ENCODE measurements at regions not wholly inside any gene's neighbourhood (a gene's known extent, or its start where the extent isn't known, plus 50 kb on each side); places are given as distances from the start of the nearest gene placed in this dataset.
A peak's percentile ranks its signal among the peaks of the same experiment; 100 is the strongest.

DNA sequence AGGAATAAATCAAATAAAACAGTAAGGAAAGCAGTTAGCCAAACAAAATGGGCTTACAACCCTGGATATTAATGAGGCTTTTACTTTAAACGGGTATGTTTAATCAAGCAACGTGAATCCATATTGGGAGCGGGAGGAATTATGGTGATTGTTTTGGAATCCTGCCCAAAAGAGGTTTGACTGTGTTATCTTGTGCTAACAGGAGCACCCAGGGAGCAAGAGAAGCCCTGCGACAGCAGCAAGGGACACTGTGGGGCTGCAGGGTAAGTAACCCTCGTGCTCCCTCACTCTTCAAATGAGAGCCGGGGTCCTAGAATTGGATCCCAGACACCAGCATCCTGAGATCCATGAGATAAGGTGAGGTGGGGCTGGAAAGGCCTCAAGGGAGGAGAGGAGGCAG is 72.6 kb upstream of the PGBD5 start:
- H3K36me3 ChIP-seq (ENCODE audit: low read depth, low read length) = no peaks in the 10 kb centered on the region
- H3K27ac ChIP-seq (ENCODE audit: low read length) = no peak overlapping the region
- H3K9ac ChIP-seq (ENCODE audit: low read length) = no peak overlapping the region
- H3K4me2 ChIP-seq (ENCODE audit: low read length) = no peak overlapping the region
- no peaks in the 10 kb centered on the region for H3K4me1 ChIP-seq (ENCODE audit: insufficient read depth, low read length)
- H3K27me3 ChIP-seq (ENCODE audit: low read length) = peaks cover 99% of the 10 kb centered on the region
- no peaks in the 10 kb centered on the region for H3F3A ChIP-seq (ENCODE audit: low read length, unreplicated experiment)
- ATAC-seq (no peak), DNase-seq (no peak)
- H3K79me2 ChIP-seq (ENCODE audit: low read length) = no peaks in the 10 kb centered on the region
- intact Hi-C loops (cut with micrococcal nuclease) = no loop called here
- TF ChIP-seq EZH2 (IDR thresholded peaks at IDR 0.05; ENCODE audit: low read length, unreplicated experiment) (peak; percentile 55), EZH2phosphoT487 (IDR thresholded peaks at IDR 0.05; ENCODE audit: borderline replicate concordance, low read length) (0 out of 2 replicates have a peak, but pooled peaks have one; percentile 41)
- TF ChIP-seq, protein P1, sequence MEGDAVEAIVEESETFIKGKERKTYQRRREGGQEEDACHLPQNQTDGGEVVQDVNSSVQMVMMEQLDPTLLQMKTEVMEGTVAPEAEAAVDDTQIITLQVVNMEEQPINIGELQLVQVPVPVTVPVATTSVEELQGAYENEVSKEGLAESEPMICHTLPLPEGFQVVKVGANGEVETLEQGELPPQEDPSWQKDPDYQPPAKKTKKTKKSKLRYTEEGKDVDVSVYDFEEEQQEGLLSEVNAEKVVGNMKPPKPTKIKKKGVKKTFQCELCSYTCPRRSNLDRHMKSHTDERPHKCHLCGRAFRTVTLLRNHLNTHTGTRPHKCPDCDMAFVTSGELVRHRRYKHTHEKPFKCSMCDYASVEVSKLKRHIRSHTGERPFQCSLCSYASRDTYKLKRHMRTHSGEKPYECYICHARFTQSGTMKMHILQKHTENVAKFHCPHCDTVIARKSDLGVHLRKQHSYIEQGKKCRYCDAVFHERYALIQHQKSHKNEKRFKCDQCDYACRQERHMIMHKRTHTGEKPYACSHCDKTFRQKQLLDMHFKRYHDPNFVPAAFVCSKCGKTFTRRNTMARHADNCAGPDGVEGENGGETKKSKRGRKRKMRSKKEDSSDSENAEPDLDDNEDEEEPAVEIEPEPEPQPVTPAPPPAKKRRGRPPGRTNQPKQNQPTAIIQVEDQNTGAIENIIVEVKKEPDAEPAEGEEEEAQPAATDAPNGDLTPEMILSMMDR (conservative IDR thresholded peaks at IDR 0.05; ENCODE audit: low read depth, low read length) = no peak
- H3K4me3 ChIP-seq (ENCODE audit: low read length) = no peak overlapping the region
- no peaks in the 10 kb centered on the region for H4K20me1 ChIP-seq (ENCODE audit: low read length)
- no TSS peak for BruUV-seq (replicated peaks)
- no peaks in the 10 kb centered on the region for H3K9me2 ChIP-seq (replicated peaks; ENCODE audit: low read length)
- POLR2A ChIA-PET (ENCODE audit: unreplicated experiment) = no interaction called here
- CTCF ChIA-PET = no interaction called here
- H2AFZ ChIP-seq (ENCODE audit: low read length) = no peak overlapping the region
- H3K9me3 ChIP-seq (ENCODE audit: low read length) = no peaks in the 10 kb centered on the region

- no peaks in the 10 kb centered on the region for H3K36me3 ChIP-seq (ENCODE audit: low read depth, low read length)
- H3K9me3 ChIP-seq (ENCODE audit: low read length) = no peaks in the 10 kb centered on the region
- no peak overlapping the region for H3K27ac ChIP-seq (ENCODE audit: low read length)
- no peaks in the 10 kb centered on the region for H3F3A ChIP-seq (ENCODE audit: low read length, unreplicated experiment)
- H3K4me1 ChIP-seq (ENCODE audit: insufficient read depth, low read length) = no peaks in the 10 kb centered on the region
- BruUV-seq (replicated peaks) = no TSS peak
- no peak for DNase-seq
- H3K27me3 ChIP-seq (ENCODE audit: low read length) = peaks cover 95% of the 10 kb centered on the region
- intact Hi-C loops (cut with micrococcal nuclease) = no loop called here
- H2AFZ ChIP-seq (ENCODE audit: low read length) = no peak overlapping the region
- POLR2A ChIA-PET (ENCODE audit: unreplicated experiment) = no interaction called here
- no peak overlapping the region for H3K9ac ChIP-seq (ENCODE audit: low read length)
- TF ChIP-seq EZH2phosphoT487 (IDR thresholded peaks at IDR 0.05; ENCODE audit: borderline replicate concordance, low read length) (no peak), EZH2 (IDR thresholded peaks at IDR 0.05; ENCODE audit: low read length, unreplicated experiment) (no peak)
- CTCF ChIA-PET = no interaction called here
- H3K4me3 ChIP-seq (ENCODE audit: low read length) = peak overlapping the region; percentile 24; the same call in 1 of the 2 replicates
- no peaks in the 10 kb centered on the region for H3K9me2 ChIP-seq (replicated peaks; ENCODE audit: low read length)
- no peak for ATAC-seq
- H3K79me2 ChIP-seq (ENCODE audit: low read length) = no peaks in the 10 kb centered on the region
- H3K4me2 ChIP-seq (ENCODE audit: low read length) = peak overlapping the region; percentile 39
- no peaks in the 10 kb centered on the region for H4K20me1 ChIP-seq (ENCODE audit: low read length)
Measured at GRCh38 chr1:230496451-230496850, 70.3 kb upstream of the PGBD5 start.

DNA sequence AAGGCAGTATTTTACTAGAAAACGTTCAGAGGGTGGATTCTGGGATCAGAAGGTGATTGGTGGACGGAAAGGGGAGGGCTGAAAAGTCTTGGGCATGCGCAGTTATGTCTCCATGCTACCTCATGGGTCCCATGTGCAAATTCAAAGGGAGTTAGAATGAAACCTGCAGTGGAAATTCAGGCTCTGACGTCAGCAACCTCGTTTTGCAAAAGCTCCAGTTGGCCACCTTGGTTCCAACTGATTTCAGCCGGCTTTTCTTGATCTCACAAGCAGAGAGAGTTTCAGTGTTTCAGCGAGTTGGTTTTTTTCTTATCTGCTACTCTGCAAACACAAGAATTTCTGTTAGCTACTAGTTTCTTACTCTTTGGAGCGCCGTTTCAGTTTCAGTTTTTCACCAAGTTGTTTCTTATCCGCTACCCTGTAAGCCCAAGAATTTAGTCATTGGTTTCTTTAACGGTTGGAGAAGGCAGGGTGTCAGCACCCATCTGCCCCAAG is 69.8 kb upstream of the PGBD5 start:
- CTCF ChIA-PET = no interaction called here
- POLR2A ChIA-PET (ENCODE audit: unreplicated experiment) = no interaction called here

More for the DNA sequence above, 69.8 kb upstream of the PGBD5 start:
- Histone ChIP-seq H3K27me3 (ENCODE audit: low read length) (peaks cover 94% of the 10 kb centered on the region), H3K9me3 (ENCODE audit: low read length) (no peaks in the 10 kb centered on the region), H3K9ac (ENCODE audit: low read length) (no peak overlapping the region), H3K27ac (ENCODE audit: low read length) (no peak overlapping the region), H3K4me1 (ENCODE audit: insufficient read depth, low read length) (no peaks in the 10 kb centered on the region), H4K20me1 (ENCODE audit: low read length) (no peaks in the 10 kb centered on the region), H3K4me2 (ENCODE audit: low read length) (peak overlapping the region; percentile 39), H3K4me3 (ENCODE audit: low read length) (peak overlapping the region; percentile 24; the same call in 1 of the 2 replicates), H3K79me2 (ENCODE audit: low read length) (no peaks in the 10 kb centered on the region), H3K9me2 (replicated peaks; ENCODE audit: low read length) (no peaks in the 10 kb centered on the region), H3K36me3 (ENCODE audit: low read depth, low read length) (no peaks in the 10 kb centered on the region), H3F3A (ENCODE audit: low read length, unreplicated experiment) (no peaks in the 10 kb centered on the region), H2AFZ (ENCODE audit: low read length) (no peak overlapping the region)
- no TSS peak for BruUV-seq (replicated peaks)
- ATAC-seq = no peak
- peak; percentile 21 for DNase-seq
- intact Hi-C loops (cut with micrococcal nuclease) = no loop called here
- TF ChIP-seq EZH2 (IDR thresholded peaks at IDR 0.05; ENCODE audit: low read length, unreplicated experiment) (no peak), EZH2phosphoT487 (IDR thresholded peaks at IDR 0.05; ENCODE audit: borderline replicate concordance, low read length) (no peak)
- TF ChIP-seq, protein P1 (conservative IDR thresholded peaks at IDR 0.05; ENCODE audit: low read depth, low read length) = no peak

Data from PC-3 (cell line).